ENCODE measurements at regions not wholly inside any gene's neighbourhood (a gene's known extent, or its start where the extent isn't known, plus 50 kb on each side); places are given as distances from the start of the nearest gene placed in this dataset.

DNA sequence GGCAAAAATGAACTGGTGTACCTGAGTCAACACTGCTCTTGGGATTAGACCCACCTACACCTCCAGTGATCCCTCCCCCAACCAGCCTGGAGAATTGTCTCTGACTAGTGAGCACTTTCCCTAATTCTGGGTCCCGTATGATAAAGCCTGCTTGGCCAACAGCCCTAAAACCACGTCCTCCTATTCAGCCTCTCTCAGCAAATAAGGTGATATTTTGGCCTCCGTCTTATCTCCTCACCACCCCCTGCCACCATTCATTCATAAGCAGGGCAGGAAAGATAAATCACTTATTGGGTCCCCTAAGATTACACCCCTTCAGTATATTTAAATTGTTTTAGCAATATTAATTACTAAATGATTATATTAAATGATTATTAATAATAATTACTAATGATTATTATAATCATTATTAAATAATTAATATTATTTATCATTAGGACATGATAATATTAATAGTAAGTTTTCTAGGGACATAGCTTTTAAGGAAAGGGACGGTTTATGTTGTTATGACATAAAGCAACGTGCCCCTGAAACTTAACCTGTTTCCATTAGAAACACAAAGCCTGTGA, 108.0 kb downstream of the DUSP10 start (continued):
- no peak for TF ChIP-seq BHLHE40 (IDR thresholded peaks at IDR 0.05; ENCODE audit: borderline replicate concordance in 1 of 2, low read depth in 2 of 2, low read length in 1 of 2)

DNA sequence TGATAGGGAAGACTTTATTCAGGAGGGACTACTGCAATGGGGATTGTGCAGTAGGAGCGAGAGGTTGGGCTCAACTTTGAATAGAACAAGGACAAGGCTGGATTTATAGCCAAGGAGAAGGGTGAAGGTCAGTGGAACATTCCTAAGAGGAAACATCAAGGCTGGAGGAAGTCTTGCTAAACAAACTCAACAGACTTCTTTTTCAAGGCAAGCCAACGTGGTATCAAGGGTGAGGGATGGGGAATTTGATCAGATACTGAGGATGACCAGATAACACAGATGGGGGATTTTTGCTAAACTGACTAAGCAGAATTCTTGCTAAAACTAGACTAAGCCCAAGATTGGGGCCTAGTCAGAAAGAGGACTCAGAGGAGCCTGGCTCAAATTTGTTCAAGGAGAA, 107.3 kb downstream of the DUSP10 start:
- WGBS (ENCODE audit: insufficient coverage, insufficient replicate concordance, low lambda C conversion rate, missing lambda C conversion rate), result 62% methylated on average over 2 of the region's 2 CpGs
- H3K9me3 ChIP-seq (replicated peaks; ENCODE audit: control insufficient read depth, insufficient read depth, low read length), result no peaks in the 10 kb centered on the region; the same call in none of the 3 replicates
- no peak overlapping the region for H3K9ac ChIP-seq (ENCODE audit: control insufficient read depth, insufficient read depth, low read length)
- ATAC-seq (no peak), DNase-seq (ENCODE audit: low read depth, low spot score) (no peak), FAIRE-seq (no peak)
- H3K4me3 ChIP-seq, result no peak overlapping the region
- POLR2A ChIA-PET, result no interaction called here
- H3K4me2 ChIP-seq (ENCODE audit: control insufficient read depth, insufficient read depth), result no peak overlapping the region
- RAD21 ChIA-PET (ENCODE audit: unreplicated experiment), result no interaction called here
- TF ChIP-seq REST (IDR thresholded peaks at IDR 0.05; ENCODE audit: low read depth, low read length), result no peak
- CTCF ChIA-PET, result interaction anchor here (1.0 kb wide), 1 partner anchor 28 kb away, joined by 6 read pairs; no protein-coding TSS in a partner anchor
- SMC1A ChIA-PET (ENCODE audit: uncharacterized antibody, unreplicated experiment), result interaction anchor here (0.8 to 3.5 kb wide), 5 partner anchors 9 to 78 kb away, joined by 3 to 20 read pairs (median 4); no protein-coding TSS in a partner anchor
- in situ Hi-C loops (cut with MboI) (no loop called here), intact Hi-C loops (cut with micrococcal nuclease; ENCODE audit: unreplicated experiment) (no loop called here)
- H3K4me1 ChIP-seq (ENCODE audit: control insufficient read depth, insufficient read depth, low read length), result no peaks in the 10 kb centered on the region
- no TSS peak for BruUV-seq (replicated peaks)
- H3K27me3 ChIP-seq (replicated peaks in 1 of 2; ENCODE audit: control insufficient read depth in 2 of 2, insufficient read depth in 2 of 2, low read length in 1 of 2), result no peaks in the 10 kb centered on the region
- H3K27ac ChIP-seq (ENCODE audit: control insufficient read depth, insufficient read depth), result no peak overlapping the region
- H2AFZ ChIP-seq (ENCODE audit: control insufficient read depth, low read depth, low read length), result no peak overlapping the region
- no peaks in the 10 kb centered on the region for H4K20me1 ChIP-seq (ENCODE audit: control insufficient read depth, insufficient read depth)
- no peaks in the 10 kb centered on the region for H3K79me2 ChIP-seq (ENCODE audit: control insufficient read depth, insufficient read depth, low read length)
- H3K36me3 ChIP-seq (ENCODE audit: control insufficient read depth in 2 of 2, insufficient read depth in 2 of 2, low read length in 1 of 2), result no peaks in the 10 kb centered on the region
